ENCODE measurements at regions not wholly inside any gene's neighbourhood (a gene's known extent, or its start where the extent isn't known, plus 50 kb on each side); places are given as distances from the start of the nearest gene placed in this dataset.

- DNase-seq = no peak
- no peak overlapping the region for H3K27ac Mint-ChIP-seq
- ChIA-PET CTCF (ENCODE audit: partially characterized antibody) (no interaction called here), POLR2A (ENCODE audit: partially characterized antibody) (no interaction called here)
- no peak overlapping the region for H3K4me3 Mint-ChIP-seq
- Histone ChIP-seq H3K4me1 (ENCODE audit: insufficient read depth, low read length) (peaks cover 10% of the 10 kb centered on the region), H3K36me3 (ENCODE audit: insufficient read depth, low read length) (no peaks in the 10 kb centered on the region), H3K4me3 (ENCODE audit: low read length in 2 of 2) (no peak overlapping the region), H3K9me3 (ENCODE audit: control insufficient read depth in 1 of 2, low read length in 2 of 2) (no peaks in the 10 kb centered on the region), H3K27ac (ENCODE audit: low read depth, low read length) (no peak overlapping the region), H3K27me3 (ENCODE audit: insufficient read depth, low read length) (no peaks in the 10 kb centered on the region)
- H3K27me3 Mint-ChIP-seq = no peaks in the 10 kb centered on the region
- peaks cover 0 to 2% (median 0%) of the 10 kb centered on the region in 8 donors for H3K9me3 Mint-ChIP-seq
- intact Hi-C loops (cut with micrococcal nuclease) = no loop called here
- no peaks in the 10 kb centered on the region for H3K36me3 Mint-ChIP-seq
- H3K4me1 Mint-ChIP-seq = peaks cover 0 to 2% (median under 1%) of the 10 kb centered on the region in 4 donors
Observed at GRCh38 chr15:95822961-95823360, 507.5 kb upstream of the NR2F2 start.

DNA sequence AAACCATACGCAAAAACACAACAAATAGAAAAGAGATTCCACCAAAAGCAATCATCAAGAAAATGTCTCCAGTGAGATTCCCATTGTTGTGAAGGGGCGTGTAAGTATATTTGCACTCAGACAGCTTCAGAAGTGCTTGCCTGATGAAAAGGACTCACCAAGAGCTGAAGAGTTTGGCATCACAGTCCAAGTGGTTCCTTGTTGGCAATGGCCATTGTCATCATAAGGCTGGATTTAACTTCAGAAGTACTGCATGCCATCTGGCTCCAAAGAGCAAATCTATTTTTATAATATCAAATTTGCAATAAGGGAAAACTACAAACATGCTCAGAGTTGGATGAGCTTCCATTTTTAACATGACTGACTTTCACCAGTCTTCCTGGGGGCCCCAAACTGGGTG, 505.3 kb upstream of the NR2F2 start:
- H3K9me3 Mint-ChIP-seq = peaks cover 0 to 2% (median 0%) of the 10 kb centered on the region in 8 donors
- DNase-seq = no peak
- Histone ChIP-seq H3K9me3 (ENCODE audit: control insufficient read depth in 1 of 2, low read length in 2 of 2) (no peaks in the 10 kb centered on the region), H3K4me1 (ENCODE audit: insufficient read depth, low read length) (peaks cover 10% of the 10 kb centered on the region), H3K4me3 (ENCODE audit: low read length in 2 of 2) (no peak overlapping the region), H3K27ac (ENCODE audit: low read depth, low read length) (no peak overlapping the region), H3K36me3 (ENCODE audit: insufficient read depth, low read length) (no peaks in the 10 kb centered on the region), H3K27me3 (ENCODE audit: insufficient read depth, low read length) (no peaks in the 10 kb centered on the region)
- peaks cover 0 to 2% (median under 1%) of the 10 kb centered on the region in 4 donors for H3K4me1 Mint-ChIP-seq
- no peaks in the 10 kb centered on the region for H3K36me3 Mint-ChIP-seq
- H3K27me3 Mint-ChIP-seq = no peaks in the 10 kb centered on the region
- CTCF ChIA-PET (ENCODE audit: partially characterized antibody) = interaction anchor here (0.6 kb wide), 1 partner anchor 36 kb away, joined by 3 read pairs; no protein-coding TSS in a partner anchor
- no peak overlapping the region for H3K4me3 Mint-ChIP-seq
- intact Hi-C loops (cut with micrococcal nuclease) = no loop called here
- POLR2A ChIA-PET (ENCODE audit: partially characterized antibody) = no interaction called here
- no peak overlapping the region for H3K27ac Mint-ChIP-seq

- intact Hi-C loops (cut with micrococcal nuclease) = no loop called here
Observed at GRCh38 chr15:95825671-95826411, 504.7 kb upstream of the NR2F2 start.

DNA sequence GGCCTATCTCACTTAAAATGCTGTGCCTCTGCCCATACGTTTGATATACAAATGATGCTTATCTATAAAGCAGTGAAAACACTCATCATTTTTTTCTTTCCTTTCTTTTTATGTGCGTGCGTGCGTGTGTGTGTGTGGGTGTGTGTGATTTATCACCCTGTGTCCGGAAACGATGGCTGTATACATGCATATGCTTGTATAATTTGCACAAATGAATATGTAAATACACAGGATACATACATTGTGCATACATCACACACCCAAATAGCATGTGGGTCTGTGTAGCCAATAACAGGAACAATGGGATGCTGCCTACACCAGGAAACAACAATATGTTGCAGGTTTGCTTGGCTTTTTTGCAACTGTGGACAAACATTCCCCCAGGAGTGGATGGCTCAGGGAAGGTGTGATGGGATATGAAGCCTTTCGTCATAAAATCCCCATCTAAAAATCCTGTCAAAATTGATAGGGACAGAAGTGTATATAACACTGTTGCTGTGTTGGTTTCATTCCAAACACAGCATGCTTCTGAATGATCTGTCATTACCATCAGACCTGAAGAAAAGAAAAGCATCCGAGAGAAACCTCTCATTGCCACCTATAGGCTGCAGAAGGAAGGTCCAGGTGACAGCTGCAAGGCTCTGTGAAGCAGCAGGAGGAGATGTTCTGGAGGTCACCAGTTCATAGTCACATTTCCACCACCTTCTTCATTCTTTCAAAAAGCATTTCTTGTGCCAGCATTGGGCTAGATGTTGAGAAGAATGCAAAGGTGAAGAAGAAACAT, 503.9 kb upstream of the NR2F2 start:
- peak in 1 of 5 donors; percentile 11 for DNase-seq
- intact Hi-C loops (cut with micrococcal nuclease) = no loop called here
- no peak overlapping the region for H3K27ac Mint-ChIP-seq

More at GRCh38 chr15:95825671-95826411, 504.7 kb upstream of the NR2F2 start:
- Histone ChIP-seq H3K4me1 (ENCODE audit: insufficient read depth, low read length) (peaks cover 10% of the 10 kb centered on the region), H3K27ac (ENCODE audit: low read depth, low read length) (no peak overlapping the region), H3K36me3 (ENCODE audit: insufficient read depth, low read length) (no peaks in the 10 kb centered on the region), H3K4me3 (ENCODE audit: low read length in 2 of 2) (no peak overlapping the region), H3K27me3 (ENCODE audit: insufficient read depth, low read length) (no peaks in the 10 kb centered on the region), H3K9me3 (ENCODE audit: control insufficient read depth in 1 of 2, low read length in 2 of 2) (no peaks in the 10 kb centered on the region)
- no peaks in the 10 kb centered on the region for H3K27me3 Mint-ChIP-seq
- POLR2A ChIA-PET (ENCODE audit: partially characterized antibody) = no interaction called here
- no peak for DNase-seq
- H3K4me3 Mint-ChIP-seq = no peak overlapping the region
- no peaks in the 10 kb centered on the region for H3K36me3 Mint-ChIP-seq
- CTCF ChIA-PET (ENCODE audit: partially characterized antibody) = interaction anchor here (0.6 kb wide), 1 partner anchor 36 kb away, joined by 3 read pairs; no protein-coding TSS in a partner anchor
- H3K9me3 Mint-ChIP-seq = peaks cover 0 to 4% (median 0%) of the 10 kb centered on the region in 8 donors
- peaks cover 0 to 2% (median under 1%) of the 10 kb centered on the region in 4 donors for H3K4me1 Mint-ChIP-seq
- H3K27ac Mint-ChIP-seq = no peak overlapping the region

GRCh38 chr15:95829062-95829461, 501.4 kb upstream of the NR2F2 start:
- Histone ChIP-seq H3K9me3 (ENCODE audit: control insufficient read depth in 1 of 2, low read length in 2 of 2) (no peaks in the 10 kb centered on the region), H3K4me1 (ENCODE audit: insufficient read depth, low read length) (peaks cover 10% of the 10 kb centered on the region), H3K27me3 (ENCODE audit: insufficient read depth, low read length) (no peaks in the 10 kb centered on the region), H3K36me3 (ENCODE audit: insufficient read depth, low read length) (no peaks in the 10 kb centered on the region), H3K27ac (ENCODE audit: low read depth, low read length) (no peak overlapping the region), H3K4me3 (ENCODE audit: low read length in 2 of 2) (no peak overlapping the region)
- Mint-ChIP-seq H3K36me3 (no peaks in the 10 kb centered on the region), H3K4me1 (peaks cover 0 to 2% (median under 1%) of the 10 kb centered on the region in 4 donors), H3K27ac (no peak overlapping the region), H3K4me3 (no peak overlapping the region), H3K27me3 (no peaks in the 10 kb centered on the region), H3K9me3 (peaks cover 0 to 4% (median 0%) of the 10 kb centered on the region in 8 donors)
- POLR2A ChIA-PET (ENCODE audit: partially characterized antibody) = no interaction called here
- DNase-seq = no peak
- intact Hi-C loops (cut with micrococcal nuclease) = no loop called here
- CTCF ChIA-PET (ENCODE audit: partially characterized antibody) = interaction anchor here (1.0 kb wide), 2 partner anchors 12 to 25 kb away, joined by 3 read pairs; no protein-coding TSS in a partner anchor

More for the DNA sequence above, 503.9 kb upstream of the NR2F2 start:
- no peaks in the 10 kb centered on the region for H3K9me3 ChIP-seq (ENCODE audit: control insufficient read depth in 1 of 2, low read length in 2 of 2)
- no peak overlapping the region for H3K27ac ChIP-seq (ENCODE audit: low read depth, low read length)
- peaks cover 0 to 4% (median 0%) of the 10 kb centered on the region in 8 donors for H3K9me3 Mint-ChIP-seq
- H3K4me1 Mint-ChIP-seq = peaks cover 0 to 2% (median under 1%) of the 10 kb centered on the region in 4 donors
- ChIA-PET POLR2A (ENCODE audit: partially characterized antibody) (no interaction called here), CTCF (ENCODE audit: partially characterized antibody) (no interaction called here)
- no peaks in the 10 kb centered on the region for H3K36me3 ChIP-seq (ENCODE audit: insufficient read depth, low read length)
- no peaks in the 10 kb centered on the region for H3K27me3 Mint-ChIP-seq
- H3K27me3 ChIP-seq (ENCODE audit: insufficient read depth, low read length) = no peaks in the 10 kb centered on the region
- no peaks in the 10 kb centered on the region for H3K36me3 Mint-ChIP-seq
- H3K4me1 ChIP-seq (ENCODE audit: insufficient read depth, low read length) = peaks cover 10% of the 10 kb centered on the region
- no peak overlapping the region for H3K4me3 Mint-ChIP-seq
- no peak overlapping the region for H3K4me3 ChIP-seq (ENCODE audit: low read length in 2 of 2)

GRCh38 chr15:95830281-95830680, 500.2 kb upstream of the NR2F2 start:
- no peak for DNase-seq
- Mint-ChIP-seq H3K27ac (no peak overlapping the region), H3K9me3 (peaks cover 0 to 4% (median under 1%) of the 10 kb centered on the region in 8 donors), H3K4me3 (no peak overlapping the region), H3K36me3 (no peaks in the 10 kb centered on the region), H3K27me3 (no peaks in the 10 kb centered on the region), H3K4me1 (peaks cover 0 to 2% (median under 1%) of the 10 kb centered on the region in 4 donors)
- intact Hi-C loops (cut with micrococcal nuclease) = no loop called here
- Histone ChIP-seq H3K9me3 (ENCODE audit: control insufficient read depth in 1 of 2, low read length in 2 of 2) (no peaks in the 10 kb centered on the region), H3K27ac (ENCODE audit: low read depth, low read length) (no peak overlapping the region), H3K27me3 (ENCODE audit: insufficient read depth, low read length) (no peaks in the 10 kb centered on the region), H3K36me3 (ENCODE audit: insufficient read depth, low read length) (no peaks in the 10 kb centered on the region), H3K4me1 (ENCODE audit: insufficient read depth, low read length) (peaks cover 10% of the 10 kb centered on the region), H3K4me3 (ENCODE audit: low read length in 2 of 2) (no peak overlapping the region)
- ChIA-PET POLR2A (ENCODE audit: partially characterized antibody) (no interaction called here), CTCF (ENCODE audit: partially characterized antibody) (no interaction called here)

GRCh38 chr15:95832668-95833067, 497.8 kb upstream of the NR2F2 start:
- peaks cover 0 to 4% (median 0%) of the 10 kb centered on the region in 8 donors for H3K9me3 Mint-ChIP-seq
- Histone ChIP-seq H3K36me3 (ENCODE audit: insufficient read depth, low read length) (no peaks in the 10 kb centered on the region), H3K4me1 (ENCODE audit: insufficient read depth, low read length) (no peaks in the 10 kb centered on the region), H3K9me3 (ENCODE audit: control insufficient read depth in 1 of 2, low read length in 2 of 2) (no peaks in the 10 kb centered on the region), H3K27ac (ENCODE audit: low read depth, low read length) (no peak overlapping the region), H3K4me3 (ENCODE audit: low read length in 2 of 2) (no peak overlapping the region), H3K27me3 (ENCODE audit: insufficient read depth, low read length) (no peaks in the 10 kb centered on the region)
- ChIA-PET POLR2A (ENCODE audit: partially characterized antibody) (no interaction called here), CTCF (ENCODE audit: partially characterized antibody) (no interaction called here)
- H3K4me3 Mint-ChIP-seq = no peak overlapping the region
- H3K4me1 Mint-ChIP-seq = no peaks in the 10 kb centered on the region
- no peaks in the 10 kb centered on the region for H3K36me3 Mint-ChIP-seq
- H3K27ac Mint-ChIP-seq = no peak overlapping the region
- no peak for DNase-seq
- no peaks in the 10 kb centered on the region for H3K27me3 Mint-ChIP-seq
- intact Hi-C loops (cut with micrococcal nuclease) = no loop called here

All from CD4-positive, alpha-beta memory T cell (primary cell).